Activated T-cell treated with anti-CD3 and anti-CD28 coated beads for 4 hours (primary cell): ENCODE measurements at regions not wholly inside any gene's neighbourhood (a gene's known extent, or its start where the extent isn't known, plus 50 kb on each side); places are given as distances from the start of the nearest gene placed in this dataset.
"Not testable (repeated sequence)": the region's sequence is repeated elsewhere in the genome, so short reads cannot be mapped to it uniquely, and the experiment has no call there.

Source experiments
- DNase-seq: peaks from one replicate; pipeline ENCODE4 v3.0.0-alpha.2; 2020

DNA sequence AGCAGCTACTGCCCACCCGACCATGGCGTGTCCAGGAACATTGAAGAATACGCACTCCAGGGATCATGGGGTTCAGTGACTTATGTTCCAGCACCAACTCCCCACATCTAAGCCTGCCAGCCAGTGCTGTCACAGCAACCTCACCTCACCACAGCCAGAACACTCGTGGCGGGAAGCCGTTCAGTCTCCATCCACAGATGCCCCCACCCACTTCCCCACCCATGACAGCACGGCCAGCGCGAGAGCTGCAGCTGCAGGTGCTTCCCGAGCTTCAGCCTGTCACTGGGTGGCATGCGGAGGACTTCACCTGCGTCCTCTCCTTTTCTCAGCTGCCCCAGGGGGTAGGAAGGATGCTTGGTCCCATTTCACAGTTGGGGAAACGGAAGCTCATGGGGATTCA is 50.3 kb downstream of the RBFOX3 start:
- DNase-seq = no peak

DNA sequence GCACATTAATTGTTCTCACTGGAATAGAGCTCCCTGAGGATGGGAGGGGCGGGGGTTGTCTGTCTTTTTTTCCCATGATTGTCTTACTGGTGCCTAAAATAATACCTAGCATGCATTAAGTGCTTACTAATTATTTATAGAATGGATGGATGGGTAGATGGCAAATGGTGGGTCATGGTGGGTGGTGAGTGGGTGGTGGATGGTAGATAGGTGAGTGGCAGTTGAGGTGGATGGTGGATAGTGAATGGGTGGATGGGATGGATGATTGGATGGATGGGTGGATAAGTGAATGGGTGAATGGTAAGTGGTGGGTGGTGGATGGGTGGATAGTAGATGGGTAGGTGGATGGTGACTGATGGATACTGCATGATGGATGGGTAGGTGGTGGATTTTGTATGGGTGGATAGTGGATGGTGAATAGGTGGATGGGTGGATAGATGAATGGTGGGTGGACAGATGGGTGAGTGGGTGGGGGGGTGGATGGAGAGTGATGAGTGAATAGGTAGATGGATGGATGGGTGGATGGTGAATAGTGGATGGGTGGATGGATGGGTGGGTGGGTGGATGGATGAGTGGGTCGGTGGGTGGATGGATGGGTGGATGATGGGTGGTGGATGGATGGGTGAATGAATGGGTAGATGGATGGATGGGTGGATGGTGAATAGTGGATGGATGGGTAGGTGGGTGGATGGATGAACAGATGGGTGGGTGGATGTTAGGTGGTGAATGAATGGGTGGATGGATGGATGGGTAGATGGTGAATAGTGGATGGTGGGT is 51.6 kb downstream of the RBFOX3 start:
- DNase-seq = no peak

DNA sequence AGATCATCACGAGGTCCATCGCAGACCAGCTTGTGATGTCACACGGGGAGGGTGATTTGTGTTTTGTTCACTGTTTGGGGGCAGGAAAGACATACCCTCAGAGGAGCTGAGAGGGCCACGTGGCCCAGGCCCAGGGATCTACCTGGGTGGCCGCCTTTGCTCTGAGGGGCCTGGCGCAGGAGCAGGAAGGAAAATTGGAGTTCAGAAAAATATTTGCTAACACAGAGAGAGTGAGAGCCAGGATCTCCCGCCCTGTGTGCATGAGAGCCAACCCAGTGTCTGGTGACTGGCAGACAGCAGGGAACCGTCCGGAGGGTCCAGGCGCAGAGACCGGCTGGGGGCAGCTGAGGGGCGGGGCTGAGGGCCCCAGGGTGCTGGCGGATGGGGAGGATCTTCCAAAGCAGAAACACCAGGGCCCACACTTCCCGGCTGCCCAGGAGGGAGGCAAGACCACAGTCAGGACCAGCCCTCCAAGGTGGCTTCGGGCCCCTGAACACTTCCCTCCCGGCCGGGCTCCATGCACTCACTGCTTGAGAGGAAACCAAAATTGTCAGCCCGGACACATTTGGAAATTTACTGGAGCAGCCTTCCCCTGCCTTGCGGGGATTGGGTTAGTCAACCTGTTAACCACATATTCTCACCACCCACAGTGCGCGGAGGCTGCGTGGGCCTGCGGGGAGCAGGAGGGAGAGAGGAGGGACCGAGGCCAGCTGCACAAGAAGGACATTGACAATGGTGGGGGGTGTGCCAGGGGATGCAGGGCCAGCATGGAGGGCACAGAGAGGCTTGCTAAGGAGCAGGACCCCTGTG is 52.6 kb downstream of the RBFOX3 start:
- no peak for DNase-seq

DNA sequence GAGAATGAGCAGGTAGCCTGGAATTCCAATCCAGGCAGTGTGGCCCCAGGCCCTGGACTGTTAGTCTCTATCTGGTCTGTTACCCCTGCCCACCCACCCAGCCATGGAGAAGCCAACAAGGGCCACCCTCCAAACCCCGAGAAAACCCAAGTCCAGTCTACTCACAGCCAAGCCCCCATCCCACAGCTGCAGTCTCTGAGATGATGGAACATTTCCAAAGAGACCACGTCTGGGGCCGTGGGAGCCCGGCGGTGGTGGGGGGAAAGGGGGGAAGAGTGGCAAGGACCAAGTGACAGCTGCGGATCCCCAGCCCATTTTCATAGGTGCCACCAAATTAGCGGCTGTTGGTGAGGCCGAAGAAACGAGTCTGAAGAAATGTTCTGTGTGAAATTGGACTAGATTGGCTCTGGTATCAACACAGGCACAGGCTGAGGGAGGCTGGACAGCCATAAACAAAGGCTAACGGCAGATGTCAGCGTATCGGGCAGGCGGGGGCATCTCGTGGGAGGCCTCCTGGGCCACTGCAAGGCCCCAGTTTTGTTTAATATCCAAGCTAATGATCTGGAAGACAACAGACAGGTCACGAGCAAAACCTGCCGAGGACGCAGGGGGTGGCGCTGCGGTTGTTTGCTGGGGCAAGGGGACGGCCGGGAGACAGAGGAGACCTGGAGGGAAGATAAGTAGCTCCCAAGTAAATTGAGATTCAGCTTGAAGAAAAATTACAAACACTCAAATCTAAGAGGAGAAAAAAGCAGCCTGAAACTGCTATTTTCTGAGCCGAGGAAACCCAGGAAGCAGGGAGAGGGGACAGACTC is 53.4 kb downstream of the RBFOX3 start:
- no peak for DNase-seq

DNA sequence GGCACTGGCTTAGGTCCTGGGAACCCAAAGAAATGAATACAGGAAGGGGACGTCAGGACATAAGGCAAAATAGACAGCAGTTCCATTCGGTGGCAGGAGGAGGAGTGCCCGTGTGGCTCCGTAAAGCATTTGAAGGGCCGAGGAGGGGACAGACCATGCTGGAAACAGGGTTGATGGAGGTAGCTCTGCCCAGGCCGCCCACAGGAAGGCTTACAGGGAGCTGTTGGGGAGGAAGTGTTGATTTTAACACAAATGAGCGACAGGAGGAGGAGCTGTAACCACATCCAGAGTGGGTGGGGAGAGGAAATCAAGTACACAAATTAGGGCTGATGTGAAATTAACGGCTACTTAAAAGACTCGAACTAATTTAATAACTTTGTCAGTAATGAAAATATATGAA is 54.6 kb downstream of the RBFOX3 start:
- DNase-seq = no peak

DNA sequence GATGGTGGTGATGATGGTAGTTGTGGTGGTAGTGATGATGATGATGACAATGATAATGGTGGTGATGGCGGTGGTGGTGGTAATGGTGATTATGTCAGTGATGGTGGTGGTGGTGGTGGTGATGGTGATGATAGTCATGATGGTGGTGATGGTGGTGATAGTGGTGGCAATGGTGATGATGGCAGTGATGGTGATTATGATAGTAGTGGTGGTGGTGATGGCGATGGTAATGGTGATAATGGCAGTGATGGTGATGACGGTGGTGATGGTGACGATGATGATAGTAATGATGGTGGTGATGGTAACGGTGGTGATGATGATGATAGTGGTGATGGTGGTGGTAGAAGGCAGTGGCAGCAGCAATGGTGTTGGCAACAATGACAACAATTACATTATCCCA is 55.3 kb downstream of the RBFOX3 start:
- DNase-seq = no peak

DNA sequence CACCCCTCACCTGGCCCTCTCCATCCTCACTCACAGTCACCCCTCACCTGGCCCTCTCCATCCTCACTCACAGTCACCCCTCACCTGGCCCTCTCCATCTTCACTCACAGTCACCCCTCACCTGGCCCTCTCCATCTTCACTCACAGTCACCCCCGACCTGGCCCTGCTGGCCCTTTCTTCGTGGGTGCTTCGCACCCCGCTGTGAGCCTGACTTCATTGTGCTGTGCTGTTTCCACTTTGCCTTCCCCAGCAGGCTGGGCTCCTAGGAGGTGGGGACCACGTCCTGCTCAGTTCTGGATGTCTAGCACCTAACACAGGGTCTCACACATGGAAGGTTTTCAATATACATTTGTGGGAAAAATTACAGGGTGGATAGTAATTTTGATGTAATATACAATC is 56.5 kb downstream of the RBFOX3 start:
- DNase-seq = not testable (repeated sequence)

DNA sequence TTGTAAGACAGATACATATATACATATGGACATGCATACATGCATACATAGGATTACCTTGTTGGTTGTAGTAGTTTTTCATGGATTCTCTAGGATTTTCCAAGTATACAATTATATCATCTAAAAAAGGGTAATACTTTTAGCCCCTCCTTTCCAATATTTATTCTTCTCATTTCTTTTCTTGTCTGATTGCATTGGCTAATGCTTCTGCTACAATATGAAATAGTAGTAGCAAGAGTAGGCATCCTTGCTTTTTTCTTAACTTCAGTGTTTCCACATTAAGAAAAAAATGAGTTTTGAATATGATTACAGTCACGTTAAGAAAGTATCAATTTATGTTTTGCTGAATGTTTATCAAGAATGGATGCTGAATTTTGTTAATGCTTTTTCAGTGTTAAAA is 58.0 kb downstream of the RBFOX3 start:
- no peak for DNase-seq

DNA sequence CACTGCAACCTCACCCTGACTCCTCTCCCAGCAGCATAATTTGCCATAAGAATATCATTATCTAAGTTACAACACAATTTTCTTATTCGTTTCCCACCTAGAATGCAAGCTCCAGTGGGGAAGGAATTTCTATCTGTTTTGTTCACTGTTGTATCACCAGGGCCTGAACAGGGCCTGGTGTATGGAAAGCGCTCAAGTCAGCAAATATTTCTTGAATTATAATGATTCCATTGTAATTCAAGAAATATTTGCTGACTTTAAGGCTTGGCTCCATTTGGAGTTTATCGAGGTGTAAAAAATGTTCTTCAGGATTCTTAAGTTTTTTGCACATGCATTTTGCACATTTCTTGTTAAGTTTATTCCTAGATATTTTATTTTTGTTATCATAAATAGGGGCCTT is 58.4 kb downstream of the RBFOX3 start:
- DNase-seq = no peak

DNA sequence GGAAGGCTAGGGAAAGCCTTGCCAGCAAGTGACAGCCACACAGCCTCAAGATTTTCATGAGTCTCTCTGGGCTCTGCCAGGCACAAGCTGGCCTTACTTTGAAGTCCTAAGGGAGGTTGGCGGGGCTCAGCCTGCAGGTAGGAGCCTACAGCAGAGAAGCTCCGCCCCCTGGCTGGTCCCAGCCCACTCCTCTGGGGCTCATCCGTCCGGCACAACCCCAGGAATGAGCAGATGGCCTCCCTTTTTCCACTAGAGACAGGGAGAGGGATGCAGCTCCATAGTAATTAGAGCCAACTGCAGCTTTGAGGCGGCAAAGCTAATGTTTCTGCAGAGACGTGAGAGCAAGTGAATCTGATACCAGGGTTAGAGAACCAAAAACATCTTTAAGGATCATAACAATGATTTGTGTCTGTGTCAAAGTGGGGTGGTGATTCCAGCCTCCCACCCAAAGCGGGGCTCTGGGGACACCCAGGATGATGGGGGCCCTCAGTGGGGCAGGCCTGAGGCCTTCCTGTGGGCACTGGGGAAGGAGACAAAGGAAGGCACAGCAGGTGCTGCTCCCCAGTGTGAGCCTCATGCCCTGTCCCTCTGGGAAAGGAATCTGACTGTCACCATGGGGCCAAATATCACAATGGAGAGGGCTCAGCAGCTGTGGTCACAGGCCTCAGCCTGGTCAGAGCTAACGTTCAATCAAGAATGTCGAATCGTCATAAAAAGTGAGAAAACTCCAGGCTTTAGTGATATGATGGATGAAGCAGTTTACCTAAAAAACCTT is 61.5 kb downstream of the RBFOX3 start:
- DNase-seq = no peak

DNA sequence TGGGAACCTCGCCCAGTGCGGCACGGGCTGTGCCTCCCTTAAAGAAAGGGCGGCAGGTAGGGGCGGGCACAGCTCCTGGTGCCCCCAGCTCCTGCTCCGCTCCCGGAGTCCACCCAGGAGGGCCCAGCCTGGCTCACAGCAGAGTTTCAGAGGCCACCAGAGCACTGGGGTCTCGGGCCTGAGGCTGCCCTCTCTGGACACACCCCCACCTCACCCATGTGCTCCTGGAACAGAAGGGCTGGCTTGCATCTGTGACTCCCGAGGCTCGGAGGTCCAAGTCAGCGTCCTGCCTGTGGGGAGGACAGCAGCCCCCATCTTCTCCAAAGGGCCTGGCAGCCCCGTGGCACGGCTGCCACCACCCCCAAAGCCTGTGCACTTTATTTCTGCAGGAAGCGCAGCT is 62.7 kb downstream of the RBFOX3 start:
- no peak for DNase-seq

DNA sequence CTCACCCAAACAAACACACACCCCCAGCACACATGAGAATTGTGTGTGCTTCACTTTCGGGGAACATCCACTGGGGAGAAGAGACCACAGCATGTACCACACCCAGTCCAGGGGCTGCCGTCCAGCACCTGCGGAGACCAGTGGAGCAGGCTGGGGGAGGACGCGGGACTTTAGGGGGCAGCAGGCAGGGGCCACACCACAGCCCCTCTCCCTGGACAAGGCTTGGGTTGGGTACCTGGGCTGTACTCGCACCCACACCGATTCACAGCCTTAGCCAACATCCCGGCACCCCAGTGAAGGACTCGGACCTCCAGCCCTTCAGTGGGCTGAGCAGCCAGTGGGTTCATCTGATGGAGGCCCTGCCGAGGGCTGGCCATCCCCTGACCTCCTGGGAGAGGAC is 63.3 kb downstream of the RBFOX3 start:
- DNase-seq = no peak

DNA sequence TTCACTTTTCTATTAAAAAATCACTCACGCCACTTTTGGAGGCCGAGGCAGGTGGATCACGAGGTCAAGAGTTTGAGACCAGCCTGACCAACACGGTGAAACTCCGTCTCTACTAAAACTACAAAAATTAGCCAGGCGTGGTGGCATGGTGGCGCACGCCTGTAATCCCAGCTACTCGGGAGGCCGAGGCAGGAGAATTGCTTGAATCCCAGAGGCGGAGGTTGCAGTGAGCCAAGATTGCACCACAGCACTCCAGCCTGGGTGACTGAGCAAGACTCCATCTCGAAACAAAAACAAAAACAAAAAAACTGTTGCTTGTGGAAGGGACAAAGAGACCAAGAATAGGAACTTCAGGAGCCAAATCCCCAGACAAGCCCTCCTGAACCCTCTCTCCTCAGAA is 63.7 kb downstream of the RBFOX3 start:
- not testable (repeated sequence) for DNase-seq

DNA sequence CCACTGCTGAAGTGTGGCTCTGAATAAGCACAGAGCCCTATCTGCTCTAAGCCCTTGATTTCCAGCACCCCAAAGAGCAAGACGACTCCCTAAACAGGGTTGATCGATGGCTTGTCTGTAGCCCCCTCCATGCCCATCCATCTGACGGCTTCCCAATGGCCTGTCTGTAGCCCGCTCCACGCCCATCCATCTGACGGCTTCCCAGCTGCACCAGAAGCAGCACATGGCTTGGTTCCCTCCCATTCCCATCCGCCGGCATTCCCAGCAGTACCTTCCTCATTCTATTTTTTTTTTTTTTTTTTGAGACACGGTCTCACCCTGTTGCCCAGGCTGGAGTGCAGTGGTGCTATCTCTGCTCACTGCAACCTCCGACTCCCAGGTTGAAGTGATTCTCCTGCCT is 64.5 kb downstream of the RBFOX3 start:
- no peak for DNase-seq

DNA sequence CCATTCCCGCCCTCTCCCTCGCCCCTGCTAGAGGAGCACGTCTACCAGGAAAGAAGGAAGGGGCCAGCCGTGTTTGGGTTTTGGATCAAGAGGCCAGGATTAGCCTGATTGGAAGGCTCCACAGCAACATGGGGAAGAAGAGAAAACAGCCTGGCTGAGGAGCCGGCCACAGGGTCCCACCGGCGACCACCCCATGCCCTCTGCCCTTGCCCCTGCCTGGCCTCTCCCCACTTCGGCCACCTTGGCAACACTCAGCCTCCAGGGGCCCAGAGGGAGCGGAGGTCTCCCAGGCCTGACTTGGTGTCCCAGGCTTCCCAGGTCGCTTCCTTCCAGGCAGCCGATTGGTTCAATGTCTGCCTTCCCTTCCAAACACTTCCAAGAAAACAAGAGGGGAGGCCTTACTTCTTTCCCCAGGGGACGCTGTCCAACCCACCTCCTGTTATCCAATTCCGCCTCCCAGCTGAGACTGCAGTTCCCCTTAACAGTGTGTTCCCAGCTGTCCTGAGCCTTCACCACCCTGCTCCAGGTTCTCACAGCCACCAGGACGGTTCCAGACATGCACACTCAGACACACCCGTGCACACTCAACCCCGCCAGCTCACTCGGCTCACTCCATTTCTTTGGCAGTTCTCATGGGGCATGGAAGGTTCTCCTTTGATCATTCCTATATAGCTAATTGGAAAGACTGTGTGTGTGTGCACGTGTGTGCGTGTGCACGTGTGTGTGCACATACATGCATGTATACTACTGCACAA is 65.4 kb downstream of the RBFOX3 start:
- no peak for DNase-seq

DNA sequence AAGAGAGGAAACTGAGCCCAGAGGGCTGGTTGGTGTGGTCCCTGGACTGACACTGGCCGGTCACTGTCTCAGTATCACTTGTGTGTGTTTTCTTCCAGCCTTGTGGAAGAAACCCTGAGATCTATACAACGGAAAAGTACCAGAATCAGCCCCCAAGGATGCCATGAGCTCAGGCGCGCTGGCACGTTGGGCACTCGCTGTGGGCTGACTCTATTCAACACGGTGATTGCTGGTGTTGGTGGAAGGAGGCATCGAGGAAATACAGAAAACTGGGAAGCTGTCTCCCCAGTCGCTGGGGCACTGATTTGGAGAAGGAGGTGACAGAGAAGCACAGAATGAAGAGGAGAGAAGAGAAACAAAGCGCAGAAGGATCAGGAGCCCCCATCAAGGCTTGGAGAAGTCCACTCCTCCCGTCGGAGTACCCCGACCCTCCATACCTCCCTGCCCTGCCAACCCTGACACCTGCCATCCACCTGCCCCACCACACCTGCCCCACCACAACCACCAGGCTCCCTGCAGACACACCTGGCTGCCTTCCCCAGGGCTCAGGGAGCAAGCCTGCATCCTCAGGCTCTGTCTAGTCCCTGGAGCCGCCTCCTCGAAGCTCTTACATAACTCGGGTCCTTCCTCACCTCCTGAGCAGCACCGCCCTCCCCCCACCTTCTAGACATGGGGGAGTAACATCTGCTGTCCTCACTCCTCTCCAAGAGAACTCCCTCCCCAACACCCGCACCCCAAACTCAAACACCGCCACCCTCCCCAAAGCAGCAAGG is 66.5 kb downstream of the RBFOX3 start:
- no peak for DNase-seq

DNA sequence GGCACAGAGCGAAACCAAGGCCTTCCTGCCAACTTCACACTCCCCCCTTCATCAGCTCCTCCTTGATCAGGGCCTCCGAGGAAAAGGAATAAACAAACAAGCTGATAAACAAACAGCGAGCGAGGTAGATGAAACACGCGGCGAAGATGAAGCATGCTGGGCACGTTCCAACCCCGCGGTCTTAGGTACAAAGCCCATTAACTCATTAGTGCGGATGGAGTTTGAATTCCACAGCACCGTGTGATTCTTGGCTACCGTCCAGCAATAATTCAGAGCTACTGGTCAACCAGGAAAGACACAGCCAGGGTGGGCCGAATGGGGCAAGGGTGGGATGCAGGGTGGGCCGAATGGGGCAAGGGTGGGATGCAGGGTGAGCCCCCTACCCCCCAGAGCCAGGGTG is 67.3 kb downstream of the RBFOX3 start:
- DNase-seq = no peak

DNA sequence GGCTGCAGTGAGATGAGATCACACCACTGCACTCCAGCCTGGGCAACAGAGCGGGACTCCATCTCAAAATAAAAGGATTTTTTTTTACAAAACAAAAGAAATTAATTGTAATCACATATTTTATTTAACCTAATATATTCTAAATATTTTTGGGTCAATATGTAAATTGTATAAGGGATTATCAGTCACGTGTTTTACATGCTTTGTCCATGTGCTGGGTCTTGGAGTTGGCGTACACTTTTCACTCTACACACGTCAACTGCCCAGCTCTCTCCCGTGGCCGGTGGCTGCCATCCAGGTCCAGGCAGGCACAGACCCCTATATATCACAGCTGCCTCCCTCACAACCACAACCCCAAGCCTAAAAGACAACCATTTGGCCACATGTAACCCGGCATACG is 68.1 kb downstream of the RBFOX3 start:
- no peak for DNase-seq

DNA sequence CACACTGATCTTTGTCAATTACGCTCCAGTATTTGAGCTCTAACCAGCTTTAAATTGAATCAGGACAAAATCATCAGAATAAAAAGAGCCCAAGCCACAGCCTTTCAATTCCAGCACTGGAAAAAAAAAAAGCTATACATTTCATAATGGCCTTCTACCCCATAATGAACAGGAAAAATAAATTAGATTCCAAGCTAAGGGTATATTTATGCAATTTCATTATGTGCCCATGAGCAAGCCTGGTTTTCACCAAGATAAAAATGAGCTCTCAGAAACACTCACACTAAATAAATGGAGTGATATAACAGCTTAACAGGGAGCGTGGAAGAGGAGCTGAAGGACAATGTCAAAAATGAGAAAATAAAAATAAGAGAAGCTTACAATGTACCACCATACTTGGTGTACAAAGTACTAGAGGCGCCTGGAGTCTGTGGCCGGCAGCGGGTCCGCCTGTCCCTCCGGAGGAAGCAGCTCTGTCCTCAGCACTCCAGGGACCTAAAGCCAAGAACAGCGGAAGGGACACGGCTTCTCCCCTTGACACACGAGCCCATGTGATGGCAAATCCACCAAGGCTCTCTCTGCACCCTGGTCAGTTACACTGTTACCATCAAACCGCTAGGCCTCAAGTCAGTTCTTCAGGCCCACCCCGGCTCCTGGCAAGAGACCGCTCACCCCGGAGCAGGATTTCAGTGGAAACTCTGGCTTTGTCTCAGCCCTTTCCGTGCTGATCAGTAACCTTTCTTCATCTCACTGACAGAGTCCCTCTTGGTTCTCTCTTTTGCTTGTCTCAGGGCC is 69.6 kb downstream of the RBFOX3 start:
- DNase-seq = no peak

DNA sequence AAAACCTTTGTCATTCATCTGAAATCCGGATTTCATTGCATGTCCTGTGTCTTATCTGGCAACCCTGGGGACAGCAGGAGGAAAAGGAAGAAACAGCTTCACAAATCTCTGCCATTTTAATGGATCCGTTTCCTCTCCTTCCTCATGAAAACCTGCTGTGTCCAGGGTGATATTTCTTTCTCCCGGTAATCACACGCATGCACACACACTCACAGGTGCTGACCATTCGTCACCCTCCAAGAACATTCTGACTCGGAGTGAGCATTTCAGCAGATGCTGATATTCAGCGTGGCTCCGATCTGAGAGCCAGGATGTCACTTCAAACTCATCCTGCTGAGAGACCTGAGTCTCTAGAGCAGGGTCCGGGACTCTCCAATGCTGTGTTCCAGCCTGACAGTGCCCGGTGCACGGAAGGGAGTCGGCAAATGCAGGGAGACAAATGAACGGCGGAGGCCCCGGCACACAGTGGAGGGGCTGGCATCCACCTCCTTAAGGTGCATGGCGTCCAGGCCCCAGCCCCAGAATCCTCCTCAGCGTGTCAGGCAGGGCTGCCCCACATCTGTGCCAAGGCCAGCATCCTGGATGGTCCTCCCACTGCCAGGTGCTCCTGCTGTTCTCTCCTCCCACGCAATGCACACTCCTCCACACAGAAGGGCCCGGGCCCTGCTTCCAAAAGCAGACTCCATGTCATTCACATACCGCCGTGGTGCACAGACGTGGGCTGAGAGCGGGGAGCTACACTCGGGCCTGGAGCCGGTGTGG is 70.7 kb downstream of the RBFOX3 start:
- no peak for DNase-seq
